Common myeloid progenitor, CD34-positive (primary cell): ENCODE measurements at regions not wholly inside any gene's neighbourhood (a gene's known extent, or its start where the extent isn't known, plus 50 kb on each side); places are given as distances from the start of the nearest gene placed in this dataset.

Source experiments
- CTCF ChIA-PET: fragments of 350-600 bp; sonication (Branson Sonifier 250); formaldehyde crosslinking; loops from one replicate; lab custom pipeline; 2021; ENCODE audit warnings: antibody characterized with exemption; lab: Charles Lee
- POLR2A ChIA-PET: fragments of 350-600 bp; sonication (Branson Sonifier 250); formaldehyde crosslinking; loops from one replicate; lab custom pipeline; 2021; ENCODE audit warnings: antibody characterized with exemption; lab: Charles Lee
- DNase-seq, 3 donors: peaks; one replicate each; pipeline versions ENCODE4 v3.0.0 to v3.0.0-alpha.2; 2013
- H3K27ac ChIP-seq, 2 experiments: 1 replicate in 1 of 2; 2 replicates in 1 of 2; pipeline ENCODE4 v1.7.0; 2013; ENCODE audit warnings: inconsistent platforms in 2 of 2, low read length in 2 of 2, mild to moderate bottlenecking in 2 of 2, low read depth in 1 of 2, moderate library complexity in 1 of 2; ENCODE audit not compliant: severe bottlenecking in 2 of 2, insufficient read depth in 1 of 2, poor library complexity in 1 of 2
- H3K27me3 ChIP-seq, 5 experiments: replicated peaks in 2 of 5; 1 replicate in 3 of 5; 2 replicates in 2 of 5; pipeline versions ENCODE4 v1.6.1 to v1.7.0; 2013; ENCODE audit warnings: low read length in 4 of 5, mild to moderate bottlenecking in 2 of 5, moderate library complexity in 2 of 5, inconsistent platforms in 1 of 5; ENCODE audit not compliant: insufficient read depth in 5 of 5, control insufficient read depth in 4 of 5
- H3K36me3 ChIP-seq, 4 experiments: 1 replicate in 2 of 4; 2 replicates in 2 of 4; pipeline versions ENCODE4 v1.6.1 to v1.7.0; 2013; ENCODE audit warnings: low read length in 3 of 4, control low read depth in 1 of 4, mild to moderate bottlenecking in 1 of 4; ENCODE audit not compliant: control insufficient read depth in 4 of 4, insufficient read depth in 4 of 4
- H3K4me1 ChIP-seq, 4 experiments: 1 replicate in 3 of 4; 2 replicates in 1 of 4; pipeline versions ENCODE4 v1.6.1 to v1.7.1; 2013; ENCODE audit warnings: low read length in 3 of 4, mild to moderate bottlenecking in 3 of 4, control low read depth in 1 of 4, inconsistent platforms in 1 of 4, moderate library complexity in 1 of 4; ENCODE audit not compliant: control insufficient read depth in 4 of 4, insufficient read depth in 4 of 4; ENCODE audit errors: control extremely low read depth in 1 of 4
- H3K4me3 ChIP-seq, 7 experiments: 1 replicate in 4 of 7; 2 replicates in 3 of 7; pipeline versions ENCODE4 v1.5.1 to v1.7.0; 2013; ENCODE audit warnings: mild to moderate bottlenecking in 7 of 7, low read length in 6 of 7, moderate library complexity in 6 of 7, inconsistent platforms in 2 of 7, low read depth in 2 of 7, control low read depth in 1 of 7; ENCODE audit not compliant: insufficient read depth in 4 of 7, control insufficient read depth in 1 of 7; ENCODE audit errors: extremely low read depth in 1 of 7
- H3K9me3 ChIP-seq, 5 experiments: 1 replicate in 4 of 5; 2 replicates in 1 of 5; pipeline versions ENCODE4 v1.6.1 to v1.7.1; 2013; ENCODE audit warnings: low read length in 4 of 5, mild to moderate bottlenecking in 2 of 5, inconsistent platforms in 1 of 5, low read depth in 1 of 5, moderate library complexity in 1 of 5; ENCODE audit not compliant: control insufficient read depth in 4 of 5, insufficient read depth in 2 of 5; ENCODE audit errors: control extremely low read depth in 1 of 5
- WGBS: methylation state at CpG from one replicate; pipeline ENCODE4 v1.1.5; 2013; ENCODE audit not compliant: insufficient coverage; 5-methylcytosine and 5-hydroxymethylcytosine counted together

GRCh38 chr12:116381240-116381743 lies 103.8 kb upstream of the MED13L start:
- no peak overlapping the region for H3K4me3 ChIP-seq
- H3K27ac ChIP-seq, result no peak overlapping the region
- POLR2A ChIA-PET, result no interaction called here

DNA sequence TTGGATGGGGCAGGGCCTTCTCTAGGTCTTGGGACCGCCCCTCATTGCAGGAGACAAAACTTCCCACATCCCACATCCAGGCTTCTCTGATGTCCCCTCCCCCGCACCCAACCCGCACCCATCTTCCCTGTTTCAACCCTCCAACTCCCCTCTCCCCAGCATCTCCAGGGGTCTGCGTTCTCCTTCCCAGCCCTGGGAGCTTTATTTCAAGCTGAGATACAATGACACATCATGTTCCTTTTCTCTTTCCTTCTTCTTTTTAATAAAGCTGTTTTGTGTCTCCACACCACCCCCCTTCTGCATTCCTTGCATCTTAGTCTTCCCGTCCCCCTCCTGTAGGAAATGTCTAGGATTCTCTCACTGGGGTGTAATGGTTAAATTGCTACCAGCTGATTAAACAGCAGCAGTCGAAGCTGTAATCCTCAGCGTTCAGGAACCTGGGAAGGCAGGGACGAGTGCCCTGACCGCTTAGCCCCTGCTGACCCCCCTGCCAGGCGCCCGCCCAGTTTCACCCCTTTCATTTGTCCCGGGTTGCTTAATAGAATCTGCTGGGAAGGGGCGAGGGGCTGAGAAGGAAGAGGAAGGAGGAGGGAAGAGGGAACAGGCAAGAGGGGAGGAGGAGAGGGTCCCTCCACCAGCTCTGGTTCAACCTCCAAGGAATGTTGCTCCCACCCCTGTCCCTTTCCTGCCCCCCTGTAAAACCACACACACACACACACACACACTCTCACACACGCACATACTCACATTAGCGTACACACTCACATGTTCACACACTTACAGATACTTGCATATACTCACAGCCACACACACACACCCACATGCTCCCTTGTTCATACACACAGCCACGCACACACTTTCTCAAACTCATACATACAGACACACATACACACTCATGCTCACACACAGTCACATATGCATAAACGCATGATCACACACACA lies 104.5 kb upstream of the MED13L start:
- peaks cover 0 to 36% (median 25%) of the 10 kb centered on the region in 4 experiments for H3K4me1 ChIP-seq
- H3K27ac ChIP-seq, result no peak overlapping the region
- ChIA-PET POLR2A (no interaction called here), CTCF (no interaction called here)
- DNase-seq, result peak in 2 of 3 donors; percentile 23 to 55
- H3K36me3 ChIP-seq, result no peaks in the 10 kb centered on the region
- 79% methylated on average over 13 of the region's 17 CpGs for WGBS
- no peak overlapping the region for H3K4me3 ChIP-seq
- H3K9me3 ChIP-seq, result no peaks in the 10 kb centered on the region
- H3K27me3 ChIP-seq, result no peaks in the 10 kb centered on the region

More at GRCh38 chr12:116381240-116381743, 103.8 kb upstream of the MED13L start:
- no peak for DNase-seq
- CTCF ChIA-PET, result no interaction called here
- H3K4me1 ChIP-seq, result peaks cover 0 to 42% (median 25%) of the 10 kb centered on the region in 4 experiments
- WGBS, result 95% methylated on average over 13 of the region's 14 CpGs
- no peaks in the 10 kb centered on the region for H3K36me3 ChIP-seq
- H3K27me3 ChIP-seq, result no peaks in the 10 kb centered on the region
- no peaks in the 10 kb centered on the region for H3K9me3 ChIP-seq

- Histone ChIP-seq H3K36me3 (no peaks in the 10 kb centered on the region), H3K4me1 (peaks cover 0 to 36% (median 25%) of the 10 kb centered on the region in 4 experiments), H3K4me3 (no peak overlapping the region), H3K9me3 (no peaks in the 10 kb centered on the region), H3K27ac (no peak overlapping the region), H3K27me3 (no peaks in the 10 kb centered on the region)
- DNase-seq, result no peak
- ChIA-PET POLR2A (no interaction called here), CTCF (no interaction called here)
- 73% methylated on average over 9 of the region's 13 CpGs for WGBS
Observed at GRCh38 chr12:116382686-116383530, 105.4 kb upstream of the MED13L start.

DNA sequence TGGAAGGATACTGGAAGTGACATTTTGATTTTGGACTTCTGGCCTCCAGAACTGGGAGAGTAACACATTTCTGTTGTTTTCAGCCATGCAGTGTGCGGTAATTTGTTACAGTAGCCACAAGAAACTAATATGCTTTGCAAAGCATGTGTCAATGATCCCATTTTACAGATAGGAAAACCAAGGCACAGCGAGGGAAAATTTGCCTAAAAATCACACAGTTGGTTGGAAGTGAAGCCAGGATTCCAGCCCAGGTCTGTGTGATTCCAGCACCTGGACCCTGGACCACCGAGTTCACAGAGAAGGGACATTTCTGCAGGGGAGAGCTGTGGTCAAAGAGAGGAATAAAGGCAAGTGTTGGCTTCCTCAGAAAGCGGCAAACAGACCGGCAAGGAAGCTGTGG lies 106.7 kb upstream of the MED13L start:
- 96% methylated on average over 4 of the region's 5 CpGs for WGBS
- no peaks in the 10 kb centered on the region for H3K36me3 ChIP-seq
- H3K27ac ChIP-seq, result no peak overlapping the region
- H3K4me1 ChIP-seq, result peaks cover 0 to 36% (median 25%) of the 10 kb centered on the region in 4 experiments
- ChIA-PET CTCF (no interaction called here), POLR2A (no interaction called here)
- H3K9me3 ChIP-seq, result no peaks in the 10 kb centered on the region
- H3K27me3 ChIP-seq, result no peaks in the 10 kb centered on the region
- H3K4me3 ChIP-seq, result no peak overlapping the region
- DNase-seq, result no peak

DNA sequence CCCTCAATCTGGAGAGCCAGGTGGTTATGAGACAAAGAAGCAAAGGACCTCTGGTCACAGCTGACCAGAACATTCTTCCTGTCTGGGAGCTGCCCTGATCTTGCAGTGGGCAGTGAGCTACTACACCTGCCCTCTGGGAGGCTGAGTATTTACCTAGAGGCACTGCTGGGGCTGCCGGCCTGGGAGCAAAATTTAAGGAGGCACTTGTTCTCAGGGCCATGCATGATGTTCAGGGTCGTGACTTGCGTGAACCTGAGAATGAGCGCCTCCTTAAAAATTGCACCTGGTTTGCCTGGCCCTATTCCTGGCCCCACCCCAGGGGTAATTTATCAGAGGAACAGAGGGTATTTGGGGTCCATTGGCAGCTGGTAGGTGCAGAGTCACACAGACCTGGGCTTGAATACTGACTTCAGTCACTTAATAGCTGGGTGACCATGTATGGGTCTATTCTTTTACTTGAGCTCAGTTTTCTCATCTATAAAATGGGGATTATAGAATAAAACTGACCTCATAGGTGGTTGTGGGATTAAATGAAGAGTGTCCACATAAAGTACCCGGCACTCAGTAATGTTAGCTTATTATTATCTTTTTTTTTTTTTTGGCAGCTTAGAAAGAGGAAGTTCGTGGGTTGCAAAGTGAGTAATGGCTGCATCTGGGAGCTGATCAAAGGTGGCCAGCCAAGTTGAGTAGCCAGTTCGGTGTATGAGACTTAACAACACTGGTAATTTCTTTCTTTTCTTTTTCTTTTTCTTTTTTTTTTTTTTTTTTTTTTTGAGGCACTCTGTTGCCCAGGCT lies 107.4 kb upstream of the MED13L start:
- Histone ChIP-seq H3K4me3 (no peak overlapping the region), H3K4me1 (peaks cover 0 to 36% (median 25%) of the 10 kb centered on the region in 4 experiments), H3K9me3 (no peaks in the 10 kb centered on the region), H3K27ac (no peak overlapping the region), H3K36me3 (no peaks in the 10 kb centered on the region), H3K27me3 (no peaks in the 10 kb centered on the region)
- DNase-seq, result peak; percentile 66 to 94 (median 92)
- POLR2A ChIA-PET, result interaction anchor here (0.6 to 1.4 kb wide), 5 partner anchors 13 to 165 kb away, joined by 3 to 5 read pairs (median 3); partner anchors contain the start of gene MED13L
- WGBS, result 88% methylated on average over 4 of the region's 7 CpGs
- CTCF ChIA-PET, result interaction anchor here (1.4 kb wide), 1 partner anchor 22 kb away, joined by 5 read pairs; no protein-coding TSS in a partner anchor

DNA sequence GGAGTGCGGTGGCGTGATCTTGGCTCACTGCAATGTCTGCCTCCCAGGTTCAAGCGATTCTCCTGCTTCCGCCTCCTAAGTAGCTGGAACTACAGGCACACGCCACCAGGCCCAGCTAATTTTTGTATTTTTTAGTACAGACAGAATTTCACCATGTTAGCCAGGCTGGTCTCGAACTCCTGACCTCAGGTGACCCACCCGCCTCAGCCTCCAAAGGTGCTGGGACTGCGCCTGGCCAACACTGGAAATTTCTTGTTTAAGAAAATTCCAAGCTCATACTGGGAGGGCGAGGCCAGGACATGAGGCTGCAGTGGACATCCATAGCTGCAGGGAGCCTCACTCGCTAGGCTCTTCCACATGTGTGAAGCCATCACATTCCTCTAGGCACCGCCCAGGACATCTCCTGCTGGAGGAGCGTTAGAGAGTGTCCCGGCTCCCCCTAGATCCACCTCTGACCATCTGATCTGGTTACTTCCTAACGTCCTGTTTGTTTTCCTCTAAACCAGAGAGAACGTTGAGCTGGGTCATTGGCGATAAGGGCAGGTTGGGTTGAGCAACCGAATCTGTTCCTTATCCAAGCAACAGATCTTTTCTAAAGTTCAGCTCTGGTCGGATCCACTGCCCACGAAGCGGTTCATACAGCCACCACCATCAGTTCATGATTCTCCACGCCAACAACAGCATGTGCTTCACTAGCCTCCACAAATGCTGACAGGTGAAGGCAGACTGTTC lies 108.2 kb upstream of the MED13L start:
- no peak overlapping the region for H3K27ac ChIP-seq
- no peaks in the 10 kb centered on the region for H3K36me3 ChIP-seq
- H3K4me1 ChIP-seq, result peaks cover 0 to 36% (median 25%) of the 10 kb centered on the region in 4 experiments
- peak; percentile 30 to 65 (median 52) for DNase-seq
- peak overlapping the region in 1 of 7 experiments; percentile 23 for H3K4me3 ChIP-seq
- CTCF ChIA-PET, result interaction anchor here (1.4 kb wide), 1 partner anchor 23 kb away, joined by 5 read pairs; no protein-coding TSS in a partner anchor
- H3K27me3 ChIP-seq, result no peaks in the 10 kb centered on the region
- POLR2A ChIA-PET, result interaction anchor here (0.6 to 1.4 kb wide), 5 partner anchors 12 to 165 kb away, joined by 3 to 5 read pairs (median 3); partner anchors contain the start of gene MED13L
- 54% methylated on average over 18 of the region's 21 CpGs for WGBS
- H3K9me3 ChIP-seq, result peaks cover 0 to 2% (median 0%) of the 10 kb centered on the region in 5 experiments
